ENCODE measurements at regions not wholly inside any gene's neighbourhood (a gene's known extent, or its start where the extent isn't known, plus 50 kb on each side); places are given as distances from the start of the nearest gene placed in this dataset.

- no peak for DNase-seq
Observed at GRCh38 chr16:73287859-73288405, 240.0 kb upstream of the ZFHX3 start.

- DNase-seq, result no peak
Observed at GRCh38 chr16:73286346-73287267, 238.7 kb upstream of the ZFHX3 start.

- DNase-seq, result peak; percentile 57
Observed at GRCh38 chr16:73285436-73286201, 237.7 kb upstream of the ZFHX3 start.

- DNase-seq, result no peak
Observed at GRCh38 chr16:73280388-73280787, 232.5 kb upstream of the ZFHX3 start.

- no peak for DNase-seq
Observed at GRCh38 chr16:73279451-73279850, 231.5 kb upstream of the ZFHX3 start.

GRCh38 chr16:73277071-73277470 is 229.1 kb upstream of the ZFHX3 start:
- no peak for DNase-seq

- no peak for DNase-seq
Observed at GRCh38 chr16:73275448-73275847, 227.5 kb upstream of the ZFHX3 start.

- no peak for DNase-seq
Observed at GRCh38 chr16:73275024-73275423, 227.1 kb upstream of the ZFHX3 start.

GRCh38 chr16:73274140-73274539 is 226.2 kb upstream of the ZFHX3 start:
- no peak for DNase-seq

GRCh38 chr16:73268366-73268993 is 220.6 kb upstream of the ZFHX3 start:
- DNase-seq, result no peak

GRCh38 chr16:73265935-73266334 is 218.0 kb upstream of the ZFHX3 start:
- DNase-seq, result no peak

- DNase-seq, result no peak
Observed at GRCh38 chr16:73265124-73265837, 217.4 kb upstream of the ZFHX3 start.

GRCh38 chr16:73262931-73263330 is 215.0 kb upstream of the ZFHX3 start:
- DNase-seq, result no peak

- DNase-seq, result no peak
Observed at GRCh38 chr16:73255031-73255430, 207.1 kb upstream of the ZFHX3 start.

- no peak for DNase-seq
Observed at GRCh38 chr16:73253922-73254480, 206.1 kb upstream of the ZFHX3 start.

GRCh38 chr16:73252446-73252845 is 204.5 kb upstream of the ZFHX3 start:
- no peak for DNase-seq

GRCh38 chr16:73251608-73252007 is 203.7 kb upstream of the ZFHX3 start:
- no peak for DNase-seq

- no peak for DNase-seq
Observed at GRCh38 chr16:73248316-73248715, 200.4 kb upstream of the ZFHX3 start.

- DNase-seq, result no peak
Observed at GRCh38 chr16:73240920-73241319, 193.0 kb upstream of the ZFHX3 start.

- no peak for DNase-seq
Observed at GRCh38 chr16:73237601-73238000, 189.7 kb upstream of the ZFHX3 start.

GRCh38 chr16:73234496-73234895 is 186.6 kb upstream of the ZFHX3 start:
- DNase-seq, result no peak

GRCh38 chr16:73233846-73234424 is 186.0 kb upstream of the ZFHX3 start:
- no peak for DNase-seq

Data from femur (tissue), 1 donor.